ENCODE measurements at regions not wholly inside any gene's neighbourhood (a gene's known extent, or its start where the extent isn't known, plus 50 kb on each side); places are given as distances from the start of the nearest gene placed in this dataset.

- Histone ChIP-seq H3K27me3 (replicated peaks in 1 of 4; ENCODE audit: control extremely low read depth in 1 of 4, control insufficient read depth in 3 of 4, insufficient read depth in 4 of 4, low read length in 3 of 4) (no peaks in the 10 kb centered on the region), H3K27ac (ENCODE audit: low read length in 2 of 2) (no peak overlapping the region), H3K4me2 (replicated peaks; ENCODE audit: low read depth, low read length, poor library complexity, severe bottlenecking) (no peak overlapping the region), H3K36me3 (replicated peaks in 1 of 2; ENCODE audit: control extremely low read depth in 1 of 2, control insufficient read depth in 1 of 2, extremely low read depth in 1 of 2, insufficient read depth in 2 of 2, low read length in 1 of 2) (no peaks in the 10 kb centered on the region), H2AFZ (ENCODE audit: insufficient read depth, low read depth, low read length, poor library complexity, severe bottlenecking) (no peak overlapping the region), H3K4me3 (ENCODE audit: control extremely low read depth in 1 of 5, extremely low read depth in 1 of 5, insufficient read depth in 1 of 5, low read depth in 2 of 5, low read length in 4 of 5) (no peak overlapping the region), H4K20me1 (ENCODE audit: control insufficient read depth, insufficient read depth, low read length, poor library complexity, severe bottlenecking) (no peaks in the 10 kb centered on the region), H3K4me1 (ENCODE audit: control insufficient read depth in 2 of 2, insufficient read depth in 2 of 2, low read length in 2 of 2) (no peaks in the 10 kb centered on the region), H3K79me2 (ENCODE audit: control insufficient read depth, insufficient read depth, low read length) (no peaks in the 10 kb centered on the region), H3K9ac (ENCODE audit: low read length) (no peak overlapping the region), H3K9me3 (ENCODE audit: control extremely low read depth in 1 of 3, control insufficient read depth in 2 of 3, insufficient read depth in 1 of 3, low read length in 2 of 3) (no peaks in the 10 kb centered on the region)
- no peaks in the 10 kb centered on the region for H3K9me3 Mint-ChIP-seq (ENCODE audit: insufficient read depth)
- TF ChIP-seq EZH2 (IDR thresholded peaks at IDR 0.05; ENCODE audit: borderline replicate concordance, insufficient read depth, low read depth, low read length, poor library complexity, severe bottlenecking): no peak
- TF ChIP-seq, protein P1, sequence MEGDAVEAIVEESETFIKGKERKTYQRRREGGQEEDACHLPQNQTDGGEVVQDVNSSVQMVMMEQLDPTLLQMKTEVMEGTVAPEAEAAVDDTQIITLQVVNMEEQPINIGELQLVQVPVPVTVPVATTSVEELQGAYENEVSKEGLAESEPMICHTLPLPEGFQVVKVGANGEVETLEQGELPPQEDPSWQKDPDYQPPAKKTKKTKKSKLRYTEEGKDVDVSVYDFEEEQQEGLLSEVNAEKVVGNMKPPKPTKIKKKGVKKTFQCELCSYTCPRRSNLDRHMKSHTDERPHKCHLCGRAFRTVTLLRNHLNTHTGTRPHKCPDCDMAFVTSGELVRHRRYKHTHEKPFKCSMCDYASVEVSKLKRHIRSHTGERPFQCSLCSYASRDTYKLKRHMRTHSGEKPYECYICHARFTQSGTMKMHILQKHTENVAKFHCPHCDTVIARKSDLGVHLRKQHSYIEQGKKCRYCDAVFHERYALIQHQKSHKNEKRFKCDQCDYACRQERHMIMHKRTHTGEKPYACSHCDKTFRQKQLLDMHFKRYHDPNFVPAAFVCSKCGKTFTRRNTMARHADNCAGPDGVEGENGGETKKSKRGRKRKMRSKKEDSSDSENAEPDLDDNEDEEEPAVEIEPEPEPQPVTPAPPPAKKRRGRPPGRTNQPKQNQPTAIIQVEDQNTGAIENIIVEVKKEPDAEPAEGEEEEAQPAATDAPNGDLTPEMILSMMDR (IDR thresholded peaks at IDR 0.05): no peak
- no peak overlapping the region for H3K27ac Mint-ChIP-seq
- no peaks in the 10 kb centered on the region for H3K4me1 Mint-ChIP-seq
- WGBS (ENCODE audit: insufficient coverage): 88% methylated on average over 1 of the region's 4 CpGs
- intact Hi-C loops (cut with micrococcal nuclease): no loop called here
- H3K4me3 Mint-ChIP-seq: no peak overlapping the region
- DNase-seq: no peak
- ChIA-PET POLR2A (no interaction called here), CTCF (no interaction called here)
- ATAC-seq (ENCODE audit: low read depth): no peak
- H3K27me3 Mint-ChIP-seq: no peaks in the 10 kb centered on the region
Observed at GRCh38 chr20:12640251-12640650, 368.5 kb upstream of the SPTLC3 start.

- no peak overlapping the region for H3K27ac ChIP-seq (ENCODE audit: low read length in 2 of 2)
- POLR2A ChIA-PET: no interaction called here
- DNase-seq: no peak
- no peaks in the 10 kb centered on the region for H3K36me3 ChIP-seq (replicated peaks in 1 of 2; ENCODE audit: control extremely low read depth in 1 of 2, control insufficient read depth in 1 of 2, extremely low read depth in 1 of 2, insufficient read depth in 2 of 2, low read length in 1 of 2)
- Mint-ChIP-seq H3K4me1 (no peaks in the 10 kb centered on the region), H3K27ac (no peak overlapping the region), H3K9me3 (ENCODE audit: insufficient read depth) (no peaks in the 10 kb centered on the region), H3K4me3 (no peak overlapping the region), H3K27me3 (no peaks in the 10 kb centered on the region)
- no peaks in the 10 kb centered on the region for H4K20me1 ChIP-seq (ENCODE audit: control insufficient read depth, insufficient read depth, low read length, poor library complexity, severe bottlenecking)
- no peak overlapping the region for H3K9ac ChIP-seq (ENCODE audit: low read length)
- no peak overlapping the region for H3K4me2 ChIP-seq (replicated peaks; ENCODE audit: low read depth, low read length, poor library complexity, severe bottlenecking)
- intact Hi-C loops (cut with micrococcal nuclease): no loop called here
- H3K27me3 ChIP-seq (replicated peaks in 1 of 4; ENCODE audit: control extremely low read depth in 1 of 4, control insufficient read depth in 3 of 4, insufficient read depth in 4 of 4, low read length in 3 of 4): no peaks in the 10 kb centered on the region
- WGBS (ENCODE audit: insufficient coverage): 83% methylated on average over 1 of the region's 4 CpGs
- H3K9me3 ChIP-seq (ENCODE audit: control extremely low read depth in 1 of 3, control insufficient read depth in 2 of 3, insufficient read depth in 1 of 3, low read length in 2 of 3): no peaks in the 10 kb centered on the region
- H3K79me2 ChIP-seq (ENCODE audit: control insufficient read depth, insufficient read depth, low read length): no peaks in the 10 kb centered on the region
- ATAC-seq (ENCODE audit: low read depth): no peak
- no peak overlapping the region for H3K4me3 ChIP-seq (ENCODE audit: control extremely low read depth in 1 of 5, extremely low read depth in 1 of 5, insufficient read depth in 1 of 5, low read depth in 2 of 5, low read length in 4 of 5)
- no peak for TF ChIP-seq EZH2 (IDR thresholded peaks at IDR 0.05; ENCODE audit: borderline replicate concordance, insufficient read depth, low read depth, low read length, poor library complexity, severe bottlenecking)
- TF ChIP-seq, protein P1 (IDR thresholded peaks at IDR 0.05): no peak
- no peak overlapping the region for H2AFZ ChIP-seq (ENCODE audit: insufficient read depth, low read depth, low read length, poor library complexity, severe bottlenecking)
- H3K4me1 ChIP-seq (ENCODE audit: control insufficient read depth in 2 of 2, insufficient read depth in 2 of 2, low read length in 2 of 2): no peaks in the 10 kb centered on the region
- CTCF ChIA-PET: no interaction called here
Observed at GRCh38 chr20:12641619-12642018, 367.2 kb upstream of the SPTLC3 start.

All from B cell (primary cell).